Skeletal muscle satellite cell (primary cell): ENCODE measurements at regions not wholly inside any gene's neighbourhood (a gene's known extent, or its start where the extent isn't known, plus 50 kb on each side); places are given as distances from the start of the nearest gene placed in this dataset.

Experiments used
- H3K27me3 ChIP-seq: 2 replicates; pipeline ENCODE4 v1.7.0; 2013; ENCODE audit warnings: low read length; ENCODE audit not compliant: control insufficient read depth, insufficient read depth
- H3K36me3 ChIP-seq: 2 replicates; pipeline ENCODE4 v1.7.0; 2013; ENCODE audit warnings: mild to moderate bottlenecking, control low read depth, low read length; ENCODE audit not compliant: insufficient read depth
- H3K4me1 ChIP-seq: 2 replicates; pipeline ENCODE4 v1.7.0; 2013; ENCODE audit warnings: low read length; ENCODE audit not compliant: control insufficient read depth, insufficient read depth
- H3K4me2 ChIP-seq: 2 replicates; pipeline ENCODE4 v1.7.0; 2013; ENCODE audit warnings: mild to moderate bottlenecking, low read length
- H3K4me3 ChIP-seq: 2 replicates; pipeline ENCODE4 v1.7.0; 2013; ENCODE audit warnings: low read length
- H3K9ac ChIP-seq: 2 replicates; pipeline ENCODE4 v1.7.0; 2013; ENCODE audit warnings: mild to moderate bottlenecking, low read depth, low read length, moderate library complexity
- H3K9me3 ChIP-seq: replicated peaks from 2 replicates; pipeline ENCODE4 v1.7.0; 2013; ENCODE audit warnings: mild to moderate bottlenecking, control low read depth, low read length

GRCh38 chr6:113292646-113293422 lies 564.3 kb upstream of the MARCKS start:
- Histone ChIP-seq H3K27me3 (no peaks in the 10 kb centered on the region), H3K4me1 (peaks cover 8% of the 10 kb centered on the region), H3K9ac (no peak overlapping the region), H3K4me2 (no peak overlapping the region), H3K9me3 (no peaks in the 10 kb centered on the region), H3K36me3 (no peaks in the 10 kb centered on the region), H3K4me3 (no peak overlapping the region)

GRCh38 chr6:113293423-113293740 lies 563.8 kb upstream of the MARCKS start:
- Histone ChIP-seq H3K4me1 (peaks cover 8% of the 10 kb centered on the region), H3K9ac (no peak overlapping the region), H3K4me2 (no peak overlapping the region)

DNA sequence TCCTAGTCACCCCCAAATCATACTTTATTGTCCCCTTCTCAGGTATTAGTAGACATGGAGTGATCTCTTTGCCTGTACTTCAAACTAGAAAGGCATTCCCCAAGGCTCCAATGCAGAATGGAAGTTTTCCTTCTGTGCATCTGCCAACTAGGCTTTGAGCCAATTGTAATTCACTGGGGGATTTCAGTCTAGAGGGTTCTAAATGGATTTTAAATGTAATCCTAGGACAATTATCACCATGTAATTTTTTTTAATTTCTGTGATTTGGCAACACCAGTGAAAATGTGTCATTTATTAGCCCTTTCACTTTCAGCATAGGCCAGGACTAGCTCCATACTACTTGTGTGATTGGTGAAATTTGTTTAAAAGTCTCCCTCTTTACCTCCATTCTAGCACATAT lies 557.6 kb upstream of the MARCKS start:
- H3K9ac ChIP-seq: no peak overlapping the region
- H3K4me3 ChIP-seq: no peak overlapping the region
- H3K36me3 ChIP-seq: no peaks in the 10 kb centered on the region
- H3K4me2 ChIP-seq: no peak overlapping the region
- no peaks in the 10 kb centered on the region for H3K27me3 ChIP-seq
- no peaks in the 10 kb centered on the region for H3K9me3 ChIP-seq
- H3K4me1 ChIP-seq: peaks cover 3% of the 10 kb centered on the region

More at GRCh38 chr6:113293423-113293740, 563.8 kb upstream of the MARCKS start:
- no peaks in the 10 kb centered on the region for H3K36me3 ChIP-seq
- no peak overlapping the region for H3K4me3 ChIP-seq
- no peaks in the 10 kb centered on the region for H3K9me3 ChIP-seq
- H3K27me3 ChIP-seq: no peaks in the 10 kb centered on the region

- Histone ChIP-seq H3K27me3 (no peaks in the 10 kb centered on the region), H3K36me3 (no peaks in the 10 kb centered on the region), H3K4me3 (no peak overlapping the region), H3K9ac (no peak overlapping the region), H3K9me3 (no peaks in the 10 kb centered on the region), H3K4me1 (peaks cover 3% of the 10 kb centered on the region), H3K4me2 (no peak overlapping the region)
Observed at GRCh38 chr6:113301651-113302050, 555.5 kb upstream of the MARCKS start.

- H3K4me2 ChIP-seq: no peak overlapping the region
- H3K36me3 ChIP-seq: no peaks in the 10 kb centered on the region
- H3K4me1 ChIP-seq: peaks cover 3% of the 10 kb centered on the region
- no peak overlapping the region for H3K9ac ChIP-seq
- H3K4me3 ChIP-seq: no peak overlapping the region
- no peaks in the 10 kb centered on the region for H3K9me3 ChIP-seq
- H3K27me3 ChIP-seq: no peaks in the 10 kb centered on the region
Observed at GRCh38 chr6:113304116-113304515, 553.0 kb upstream of the MARCKS start.

DNA sequence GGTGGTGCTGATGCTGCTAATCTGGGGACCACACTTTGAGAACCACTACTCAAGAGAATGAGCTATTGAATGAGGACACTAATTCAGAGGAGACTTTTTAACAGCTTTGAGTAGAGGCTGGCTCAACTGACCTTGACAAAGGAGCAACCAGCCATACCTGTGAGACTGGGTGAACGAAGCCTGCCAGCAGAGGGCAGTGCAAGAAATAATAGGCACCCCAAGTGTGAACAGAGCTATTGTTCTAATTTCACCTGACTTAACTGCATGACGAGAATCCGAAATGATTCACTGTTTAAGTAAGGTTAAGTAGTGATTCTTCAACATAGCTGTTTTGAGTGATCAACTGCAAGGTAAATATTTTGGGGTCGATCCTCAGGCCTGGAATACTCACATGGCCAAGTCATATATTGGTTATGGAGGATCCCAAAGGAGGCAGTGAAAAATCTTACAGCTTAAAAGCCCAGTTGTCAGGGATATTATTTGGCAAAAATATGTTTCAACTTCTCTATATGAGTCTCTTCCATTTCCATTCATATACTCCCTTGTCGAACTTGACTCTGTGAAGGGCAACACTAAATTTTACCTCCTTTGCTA lies 550.5 kb upstream of the MARCKS start:
- H3K9ac ChIP-seq: no peak overlapping the region
- H3K9me3 ChIP-seq: no peaks in the 10 kb centered on the region
- no peak overlapping the region for H3K4me3 ChIP-seq
- peaks cover 3% of the 10 kb centered on the region for H3K4me1 ChIP-seq
- no peak overlapping the region for H3K4me2 ChIP-seq
- no peaks in the 10 kb centered on the region for H3K36me3 ChIP-seq
- H3K27me3 ChIP-seq: no peaks in the 10 kb centered on the region

DNA sequence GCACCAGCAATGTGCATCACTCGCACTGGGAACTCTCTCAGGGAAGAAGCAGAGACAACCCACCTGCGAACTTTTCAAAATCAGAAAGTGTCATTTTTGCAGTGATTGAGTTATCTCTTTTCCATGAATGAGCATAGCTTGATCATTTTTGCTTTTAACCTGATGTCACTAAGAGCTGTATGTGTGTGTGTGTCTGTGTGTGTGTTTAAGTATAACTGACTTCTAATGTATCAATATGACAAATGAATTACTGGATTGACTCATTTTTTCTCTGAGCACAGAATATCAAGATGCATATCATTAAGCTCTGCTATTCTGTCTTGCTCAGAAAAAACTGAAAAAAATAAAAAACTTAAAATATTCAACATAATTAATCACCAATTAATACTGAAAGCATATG lies 548.9 kb upstream of the MARCKS start:
- H3K4me3 ChIP-seq: no peak overlapping the region
- no peak overlapping the region for H3K4me2 ChIP-seq
- no peaks in the 10 kb centered on the region for H3K36me3 ChIP-seq
- no peaks in the 10 kb centered on the region for H3K9me3 ChIP-seq
- no peaks in the 10 kb centered on the region for H3K4me1 ChIP-seq
- no peak overlapping the region for H3K9ac ChIP-seq
- H3K27me3 ChIP-seq: no peaks in the 10 kb centered on the region

DNA sequence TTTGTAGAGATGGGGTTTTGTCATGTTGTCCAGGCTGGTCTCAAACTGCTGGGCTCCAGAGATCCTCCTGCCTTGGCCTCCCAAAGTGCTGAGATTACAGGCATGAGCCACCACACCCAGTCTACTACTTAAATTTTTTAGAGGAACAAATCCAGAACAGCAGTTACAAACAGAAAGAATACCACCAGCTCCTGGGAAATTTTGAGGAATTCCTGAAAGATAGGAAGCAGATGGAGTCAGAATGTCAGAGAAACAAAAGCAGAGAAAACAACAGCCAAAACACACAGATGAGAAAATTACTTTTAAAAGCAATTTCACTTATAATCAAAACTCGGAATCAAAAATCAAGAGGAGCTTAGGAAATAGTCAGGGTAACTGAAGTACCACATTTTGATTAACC lies 543.3 kb upstream of the MARCKS start:
- Histone ChIP-seq H3K4me1 (peaks cover 4% of the 10 kb centered on the region), H3K4me2 (no peak overlapping the region), H3K9me3 (no peaks in the 10 kb centered on the region), H3K27me3 (no peaks in the 10 kb centered on the region), H3K4me3 (no peak overlapping the region), H3K9ac (no peak overlapping the region), H3K36me3 (no peaks in the 10 kb centered on the region)

GRCh38 chr6:113315165-113315564 lies 542.0 kb upstream of the MARCKS start:
- Histone ChIP-seq H3K4me2 (no peak overlapping the region), H3K4me1 (peaks cover 4% of the 10 kb centered on the region), H3K4me3 (no peak overlapping the region), H3K36me3 (no peaks in the 10 kb centered on the region), H3K9me3 (no peaks in the 10 kb centered on the region), H3K27me3 (no peaks in the 10 kb centered on the region), H3K9ac (no peak overlapping the region)

DNA sequence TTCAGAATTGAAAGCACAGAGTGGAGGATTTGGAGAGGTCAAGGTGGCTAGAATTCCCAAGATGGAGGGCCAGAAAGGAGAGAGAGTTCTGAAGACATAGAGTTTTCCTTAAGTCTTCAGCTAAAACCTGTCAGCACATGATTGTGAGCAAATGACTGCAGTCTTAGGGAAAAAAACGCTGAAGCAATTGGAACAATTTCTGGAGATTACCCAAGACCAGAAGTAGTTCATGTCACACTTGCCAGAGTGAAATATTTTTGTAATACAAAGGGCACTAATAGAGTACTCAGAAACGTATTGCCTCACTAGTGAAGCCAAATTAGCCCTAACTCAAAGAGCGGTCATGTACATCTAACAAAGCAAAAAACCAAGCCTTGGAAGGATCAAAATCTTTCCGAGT lies 541.3 kb upstream of the MARCKS start:
- no peak overlapping the region for H3K9ac ChIP-seq
- no peaks in the 10 kb centered on the region for H3K9me3 ChIP-seq
- H3K27me3 ChIP-seq: no peaks in the 10 kb centered on the region
- no peak overlapping the region for H3K4me2 ChIP-seq
- peaks cover 4% of the 10 kb centered on the region for H3K4me1 ChIP-seq
- no peak overlapping the region for H3K4me3 ChIP-seq
- H3K36me3 ChIP-seq: no peaks in the 10 kb centered on the region

DNA sequence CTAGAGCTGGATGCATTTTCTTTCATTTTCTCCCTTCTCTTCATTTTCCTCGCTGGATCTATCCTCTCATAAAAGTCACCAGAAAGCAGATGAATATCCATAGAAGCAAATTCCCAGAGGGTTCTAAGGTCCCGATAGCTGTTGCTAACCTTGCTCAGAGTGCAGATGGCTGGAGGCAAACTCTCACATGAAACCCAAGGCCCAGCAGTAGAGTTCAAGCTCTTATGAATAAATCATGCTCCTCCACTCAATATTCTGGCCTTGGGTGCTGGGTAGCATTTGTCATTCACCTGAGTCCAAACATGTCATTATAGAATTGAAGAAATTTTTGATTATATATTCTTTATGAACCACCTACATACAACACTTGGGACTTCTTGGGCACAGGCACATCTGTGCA lies 539.7 kb upstream of the MARCKS start:
- no peaks in the 10 kb centered on the region for H3K27me3 ChIP-seq
- no peak overlapping the region for H3K9ac ChIP-seq
- H3K4me3 ChIP-seq: no peak overlapping the region
- no peaks in the 10 kb centered on the region for H3K9me3 ChIP-seq
- peaks cover 4% of the 10 kb centered on the region for H3K4me1 ChIP-seq
- no peak overlapping the region for H3K4me2 ChIP-seq
- H3K36me3 ChIP-seq: no peaks in the 10 kb centered on the region
